ENCODE measurements at regions not wholly inside any gene's neighbourhood (a gene's known extent, or its start where the extent isn't known, plus 50 kb on each side); places are given as distances from the start of the nearest gene placed in this dataset.
"Not testable (repeated sequence)": the region's sequence is repeated elsewhere in the genome, so short reads cannot be mapped to it uniquely, and the experiment has no call there.

DNA sequence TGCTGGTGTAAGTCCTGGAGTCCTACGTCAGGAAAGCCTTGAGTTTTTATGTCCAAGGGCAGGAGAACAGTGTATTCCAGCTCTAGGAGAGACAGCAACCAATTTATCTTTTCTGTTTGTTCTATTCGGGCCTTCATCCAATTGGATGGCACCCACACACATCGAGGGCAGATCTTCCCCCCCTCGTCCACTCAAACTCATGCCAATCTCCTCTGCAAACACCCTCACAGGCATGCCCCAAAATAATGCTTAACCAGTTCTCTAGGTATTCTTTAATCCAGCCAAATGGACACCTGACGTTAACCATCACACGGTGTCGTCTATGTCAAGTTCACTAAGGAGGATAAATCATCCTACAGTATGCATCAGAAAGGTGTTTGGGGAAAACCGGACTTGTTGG, 102.5 kb upstream of the TRPM1 start:
- Mint-ChIP-seq H3K36me3 (ENCODE audit: low read depth) (no peaks in the 10 kb centered on the region), H3K4me3 (no peak overlapping the region), H3K9me3 (no peaks in the 10 kb centered on the region), H3K4me1 (no peaks in the 10 kb centered on the region), H3K27me3 (ENCODE audit: insufficient read depth) (peaks cover 2% of the 10 kb centered on the region), H3K27ac (no peak overlapping the region)
- TF ChIP-seq, protein P1, sequence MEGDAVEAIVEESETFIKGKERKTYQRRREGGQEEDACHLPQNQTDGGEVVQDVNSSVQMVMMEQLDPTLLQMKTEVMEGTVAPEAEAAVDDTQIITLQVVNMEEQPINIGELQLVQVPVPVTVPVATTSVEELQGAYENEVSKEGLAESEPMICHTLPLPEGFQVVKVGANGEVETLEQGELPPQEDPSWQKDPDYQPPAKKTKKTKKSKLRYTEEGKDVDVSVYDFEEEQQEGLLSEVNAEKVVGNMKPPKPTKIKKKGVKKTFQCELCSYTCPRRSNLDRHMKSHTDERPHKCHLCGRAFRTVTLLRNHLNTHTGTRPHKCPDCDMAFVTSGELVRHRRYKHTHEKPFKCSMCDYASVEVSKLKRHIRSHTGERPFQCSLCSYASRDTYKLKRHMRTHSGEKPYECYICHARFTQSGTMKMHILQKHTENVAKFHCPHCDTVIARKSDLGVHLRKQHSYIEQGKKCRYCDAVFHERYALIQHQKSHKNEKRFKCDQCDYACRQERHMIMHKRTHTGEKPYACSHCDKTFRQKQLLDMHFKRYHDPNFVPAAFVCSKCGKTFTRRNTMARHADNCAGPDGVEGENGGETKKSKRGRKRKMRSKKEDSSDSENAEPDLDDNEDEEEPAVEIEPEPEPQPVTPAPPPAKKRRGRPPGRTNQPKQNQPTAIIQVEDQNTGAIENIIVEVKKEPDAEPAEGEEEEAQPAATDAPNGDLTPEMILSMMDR (conservative IDR thresholded peaks at IDR 0.05) = no peak
- Histone ChIP-seq H3K27ac (ENCODE audit: low read depth, low read length) (no peak overlapping the region), H3K9me3 (ENCODE audit: control insufficient read depth, low read length) (no peaks in the 10 kb centered on the region), H3K4me3 (ENCODE audit: low read length) (no peak overlapping the region), H3K9ac (ENCODE audit: extremely low read depth, low read length, poor library complexity, severe bottlenecking) (no peak overlapping the region), H3K4me1 (ENCODE audit: control insufficient read depth, insufficient read depth, low read length) (no peaks in the 10 kb centered on the region), H3K27me3 (ENCODE audit: control insufficient read depth, insufficient read depth, low read length, poor library complexity, severe bottlenecking) (no peaks in the 10 kb centered on the region), H3K36me3 (ENCODE audit: control insufficient read depth, insufficient read depth, low read length) (no peaks in the 10 kb centered on the region)
- 92 to 99% methylated on average over 6 to 8 of the region's 8 CpGs for WGBS, 2 experiments (ENCODE audit: insufficient coverage in 1 of 2, insufficient read length in 1 of 2)
- DNase-seq = no peak

DNA sequence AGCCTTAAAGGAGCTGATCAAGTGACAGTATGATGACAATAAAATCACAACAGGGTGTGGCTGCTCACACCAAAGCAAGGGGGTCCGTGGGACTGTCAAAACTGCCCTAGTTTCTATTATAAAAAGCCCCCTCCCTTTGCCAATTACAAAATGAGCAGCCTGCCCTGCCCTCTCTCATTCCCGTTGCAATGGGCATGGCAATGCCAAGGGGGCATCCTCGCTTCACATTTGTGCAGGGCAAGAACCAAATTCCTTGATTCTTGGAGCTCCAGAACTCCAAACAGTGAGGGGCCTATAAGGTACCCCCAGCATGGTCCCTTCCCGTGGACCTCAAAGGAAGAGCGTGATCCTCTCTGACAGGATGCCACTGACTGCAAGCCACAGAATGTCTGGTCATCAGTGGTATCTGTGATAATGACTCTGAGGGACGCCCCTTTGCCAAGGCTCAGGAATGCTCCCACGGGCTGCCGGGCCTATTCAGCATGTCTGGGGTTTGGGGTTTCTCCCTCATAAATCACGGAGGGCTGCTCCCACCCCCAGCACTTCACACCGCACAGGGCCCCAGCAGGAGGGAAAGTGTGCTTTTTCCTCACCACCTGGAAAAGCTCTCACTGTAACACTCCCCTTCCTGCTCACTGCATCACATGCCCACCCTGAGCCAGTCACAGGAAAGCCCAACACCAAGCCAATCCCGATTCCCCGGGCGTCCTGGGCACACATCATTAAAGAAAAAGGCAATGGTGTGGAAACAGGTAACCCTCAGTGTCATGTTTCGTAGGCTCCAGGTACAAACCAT, 105.1 kb upstream of the TRPM1 start:
- H3K4me1 Mint-ChIP-seq = no peaks in the 10 kb centered on the region
- TF ChIP-seq, protein P1 (conservative IDR thresholded peaks at IDR 0.05) = no peak
- Histone ChIP-seq H3K4me1 (ENCODE audit: control insufficient read depth, insufficient read depth, low read length) (no peaks in the 10 kb centered on the region), H3K9me3 (ENCODE audit: control insufficient read depth, low read length) (peaks cover 9% of the 10 kb centered on the region), H3K27me3 (ENCODE audit: control insufficient read depth, insufficient read depth, low read length, poor library complexity, severe bottlenecking) (no peaks in the 10 kb centered on the region), H3K36me3 (ENCODE audit: control insufficient read depth, insufficient read depth, low read length) (no peaks in the 10 kb centered on the region), H3K27ac (ENCODE audit: low read depth, low read length) (no peak overlapping the region), H3K9ac (ENCODE audit: extremely low read depth, low read length, poor library complexity, severe bottlenecking) (no peak overlapping the region), H3K4me3 (ENCODE audit: low read length) (no peak overlapping the region)
- no peaks in the 10 kb centered on the region for H3K36me3 Mint-ChIP-seq (ENCODE audit: low read depth)
- WGBS, 2 experiments (ENCODE audit: insufficient coverage in 1 of 2, insufficient read length in 1 of 2) = 77 to 82% methylated on average over 3 to 14 of the region's 14 CpGs
- peaks cover 2% of the 10 kb centered on the region for H3K27me3 Mint-ChIP-seq (ENCODE audit: insufficient read depth)
- peaks cover 3% of the 10 kb centered on the region for H3K9me3 Mint-ChIP-seq
- no peak overlapping the region for H3K27ac Mint-ChIP-seq
- no peak for DNase-seq
- no peak overlapping the region for H3K4me3 Mint-ChIP-seq

DNA sequence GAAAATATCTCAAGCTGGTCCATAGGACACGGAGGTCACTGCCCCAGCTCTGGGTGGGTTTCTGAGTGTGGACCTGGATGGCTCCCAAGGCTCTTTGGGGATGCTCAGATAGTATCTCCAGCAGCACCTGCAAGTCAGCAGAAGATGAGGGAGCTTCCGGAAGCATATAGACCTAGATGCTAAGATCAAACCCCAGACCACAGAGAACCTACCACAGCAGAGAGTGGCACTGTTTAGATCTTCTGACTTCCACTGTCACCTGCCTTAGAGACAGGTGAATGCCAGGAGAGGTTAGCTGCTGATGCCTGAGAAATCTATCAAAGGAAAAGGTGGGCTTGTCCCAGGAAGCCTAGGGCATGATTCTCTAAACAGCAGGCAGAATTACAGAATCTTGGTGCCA, 105.7 kb upstream of the TRPM1 start:
- peaks cover 10% of the 10 kb centered on the region for H3K9me3 ChIP-seq (ENCODE audit: control insufficient read depth, low read length)
- peaks cover 2% of the 10 kb centered on the region for H3K27me3 Mint-ChIP-seq (ENCODE audit: insufficient read depth)
- no peak for DNase-seq
- H3K36me3 ChIP-seq (ENCODE audit: control insufficient read depth, insufficient read depth, low read length) = no peaks in the 10 kb centered on the region
- H3K4me3 Mint-ChIP-seq = no peak overlapping the region
- H3K4me3 ChIP-seq (ENCODE audit: low read length) = no peak overlapping the region
- H3K9me3 Mint-ChIP-seq = peaks cover 4% of the 10 kb centered on the region
- H3K36me3 Mint-ChIP-seq (ENCODE audit: low read depth) = no peaks in the 10 kb centered on the region
- H3K27me3 ChIP-seq (ENCODE audit: control insufficient read depth, insufficient read depth, low read length, poor library complexity, severe bottlenecking) = peaks cover 2% of the 10 kb centered on the region
- 89 to 100% methylated on average over 1 to 2 of the region's 2 CpGs for WGBS, 2 experiments (ENCODE audit: insufficient coverage in 1 of 2, insufficient read length in 1 of 2)
- TF ChIP-seq, protein P1 (conservative IDR thresholded peaks at IDR 0.05) = no peak
- no peak overlapping the region for H3K27ac Mint-ChIP-seq
- no peaks in the 10 kb centered on the region for H3K4me1 Mint-ChIP-seq
- no peak overlapping the region for H3K9ac ChIP-seq (ENCODE audit: extremely low read depth, low read length, poor library complexity, severe bottlenecking)
- no peak overlapping the region for H3K27ac ChIP-seq (ENCODE audit: low read depth, low read length)
- H3K4me1 ChIP-seq (ENCODE audit: control insufficient read depth, insufficient read depth, low read length) = no peaks in the 10 kb centered on the region

DNA sequence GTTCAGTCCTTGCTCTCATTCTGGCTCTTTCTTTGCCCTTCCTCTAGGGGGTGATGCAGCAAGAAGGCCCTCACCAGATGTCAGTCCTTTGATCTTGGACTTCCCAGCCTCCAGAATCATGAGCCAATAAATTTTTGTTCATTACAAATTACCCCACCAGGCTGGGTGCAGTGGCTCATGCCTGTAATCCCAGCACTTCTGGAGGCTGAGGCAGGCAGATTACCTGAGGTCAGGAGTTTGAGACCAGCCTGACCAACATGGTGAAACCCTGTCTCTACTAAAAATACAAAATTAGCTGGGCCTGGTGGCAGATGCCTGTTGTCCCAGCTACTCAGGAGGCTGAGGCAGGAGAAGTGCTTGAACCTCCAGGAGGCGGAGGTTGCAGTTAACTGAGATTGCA, 106.3 kb upstream of the TRPM1 start:
- DNase-seq = not testable (repeated sequence)

More for the DNA sequence above, 106.3 kb upstream of the TRPM1 start:
- H3K9me3 Mint-ChIP-seq; H3K4me3 ChIP-seq (ENCODE audit: low read length); H3K9ac ChIP-seq (ENCODE audit: extremely low read depth, low read length, poor library complexity, severe bottlenecking); H3K36me3 Mint-ChIP-seq (ENCODE audit: low read depth); H3K27me3 ChIP-seq (ENCODE audit: control insufficient read depth, insufficient read depth, low read length, poor library complexity, severe bottlenecking); H3K27me3 Mint-ChIP-seq (ENCODE audit: insufficient read depth); H3K36me3 ChIP-seq (ENCODE audit: control insufficient read depth, insufficient read depth, low read length); H3K9me3 ChIP-seq (ENCODE audit: control insufficient read depth, low read length); H3K4me3 Mint-ChIP-seq; H3K27ac Mint-ChIP-seq; H3K27ac ChIP-seq (ENCODE audit: low read depth, low read length); H3K4me1 ChIP-seq (ENCODE audit: control insufficient read depth, insufficient read depth, low read length); H3K4me1 Mint-ChIP-seq: not testable (repeated sequence)
- 100% methylated on average over 1 of the region's 1 CpG for WGBS, 2 experiments (ENCODE audit: insufficient coverage in 1 of 2, insufficient read length in 1 of 2)

Data from endodermal cell (in vitro differentiated cells).